CD4-positive, alpha-beta T cell treated with Interferon gamma for 1 hour (primary cell): ENCODE measurements at regions not wholly inside any gene's neighbourhood (a gene's known extent, or its start where the extent isn't known, plus 50 kb on each side); places are given as distances from the start of the nearest gene placed in this dataset.

Source experiments
- DNase-seq: peaks from one replicate; pipeline ENCODE4 v3.0.0-alpha.2; 2020

DNA sequence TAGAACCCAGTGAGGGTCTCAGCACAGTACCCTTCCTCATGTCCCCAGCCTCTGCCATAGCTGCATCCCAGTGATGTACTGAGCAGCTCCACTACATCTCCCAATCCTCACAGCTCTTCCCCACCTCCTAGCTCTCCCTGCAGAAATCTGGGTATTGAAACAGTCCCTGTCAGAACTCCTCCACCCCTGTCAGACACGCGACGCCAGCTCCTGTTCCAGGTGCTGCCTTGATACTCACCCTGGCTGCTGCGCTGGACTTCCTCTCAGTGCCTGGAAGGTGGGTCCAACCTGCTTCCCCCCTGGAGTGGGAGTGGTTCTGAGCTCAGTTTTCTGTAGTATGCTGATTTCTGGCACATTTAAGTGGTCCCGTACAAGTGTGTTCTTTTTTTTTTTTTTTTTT, 160.9 kb upstream of the SLCO3A1 start:
- no peak for DNase-seq

GRCh38 chr15:91694131-91694830, 159.2 kb upstream of the SLCO3A1 start:
- no peak for DNase-seq

- DNase-seq = no peak
Observed at GRCh38 chr15:91694831-91695210, 158.7 kb upstream of the SLCO3A1 start.

DNA sequence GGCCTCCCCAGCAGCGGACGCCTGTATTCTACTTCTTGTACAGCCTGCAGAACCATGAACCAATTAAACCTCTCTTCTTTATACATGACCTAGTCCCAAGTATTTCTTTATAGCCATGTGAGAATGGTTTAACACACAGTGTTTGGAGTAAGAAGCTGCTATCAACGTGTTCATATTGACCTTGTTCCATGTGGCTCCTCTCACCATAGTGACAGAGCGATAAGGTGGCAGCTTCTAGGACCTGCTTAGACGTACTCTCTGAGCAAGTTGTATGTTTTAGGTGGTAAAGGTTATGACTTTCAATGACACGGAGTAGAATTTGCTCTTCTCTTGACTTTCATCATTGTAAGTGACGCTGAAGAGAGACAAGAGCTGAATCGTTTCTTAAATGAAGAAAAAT, 157.7 kb upstream of the SLCO3A1 start:
- no peak for DNase-seq

DNA sequence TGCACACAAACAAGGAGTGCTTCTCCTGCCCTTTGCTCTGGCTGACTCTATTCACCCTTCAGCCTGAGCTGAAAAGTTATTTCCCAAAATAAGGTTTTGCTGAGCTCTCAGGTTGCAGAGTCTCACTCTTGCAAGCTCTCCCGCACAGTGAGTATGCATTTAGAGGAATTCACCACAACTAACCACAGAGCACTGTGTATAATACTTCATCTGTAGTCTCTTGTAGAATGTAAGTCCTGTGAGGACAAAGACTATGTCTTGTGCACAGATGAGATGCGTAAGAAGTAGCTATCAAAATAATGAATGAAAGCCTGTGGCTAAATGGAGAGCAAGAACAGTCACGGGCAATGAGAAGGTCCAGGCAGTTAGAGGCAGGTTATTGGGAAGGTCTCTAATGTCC, 156.5 kb upstream of the SLCO3A1 start:
- DNase-seq = no peak

DNA sequence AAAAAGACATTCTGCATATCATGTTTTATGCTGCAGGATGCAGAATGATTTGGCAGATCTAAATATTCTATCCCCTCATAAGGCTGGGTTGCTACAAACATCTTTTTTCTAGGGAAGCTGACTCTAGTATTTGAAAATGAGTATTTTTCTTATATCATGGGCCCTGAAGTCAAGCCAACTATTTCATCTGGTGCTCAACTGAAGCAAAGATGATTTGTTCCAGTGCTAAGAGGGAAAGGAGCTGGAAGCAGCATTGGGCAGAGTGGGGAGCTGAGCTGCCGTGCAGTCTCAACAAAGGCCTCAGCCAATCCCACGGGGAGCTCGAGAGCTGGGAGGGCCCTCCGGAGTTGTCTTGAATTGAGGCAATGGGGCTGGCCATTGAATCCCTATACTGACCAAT, 155.3 kb upstream of the SLCO3A1 start:
- no peak for DNase-seq

GRCh38 chr15:91699741-91700140, 153.8 kb upstream of the SLCO3A1 start:
- DNase-seq = no peak

GRCh38 chr15:91703274-91703673, 150.2 kb upstream of the SLCO3A1 start:
- no peak for DNase-seq

DNA sequence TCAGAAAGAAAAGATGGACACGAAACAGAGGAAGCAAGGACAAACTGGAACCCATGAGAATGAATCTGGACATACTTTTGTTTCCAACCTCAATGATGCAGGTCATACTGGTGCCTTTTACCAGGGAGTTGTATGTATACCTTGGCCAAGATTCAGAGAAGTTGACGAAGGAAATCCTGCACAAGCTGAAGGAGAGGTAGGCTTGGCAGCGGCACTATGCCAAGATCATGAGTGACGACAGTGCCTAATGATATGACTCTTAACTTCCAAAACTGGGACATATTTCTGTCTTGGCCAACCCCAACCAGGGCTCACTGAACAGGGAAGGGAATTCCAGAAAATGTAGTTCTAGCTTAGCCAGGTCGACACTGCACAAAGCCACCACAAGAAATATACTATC, 149.2 kb upstream of the SLCO3A1 start:
- DNase-seq = no peak

DNA sequence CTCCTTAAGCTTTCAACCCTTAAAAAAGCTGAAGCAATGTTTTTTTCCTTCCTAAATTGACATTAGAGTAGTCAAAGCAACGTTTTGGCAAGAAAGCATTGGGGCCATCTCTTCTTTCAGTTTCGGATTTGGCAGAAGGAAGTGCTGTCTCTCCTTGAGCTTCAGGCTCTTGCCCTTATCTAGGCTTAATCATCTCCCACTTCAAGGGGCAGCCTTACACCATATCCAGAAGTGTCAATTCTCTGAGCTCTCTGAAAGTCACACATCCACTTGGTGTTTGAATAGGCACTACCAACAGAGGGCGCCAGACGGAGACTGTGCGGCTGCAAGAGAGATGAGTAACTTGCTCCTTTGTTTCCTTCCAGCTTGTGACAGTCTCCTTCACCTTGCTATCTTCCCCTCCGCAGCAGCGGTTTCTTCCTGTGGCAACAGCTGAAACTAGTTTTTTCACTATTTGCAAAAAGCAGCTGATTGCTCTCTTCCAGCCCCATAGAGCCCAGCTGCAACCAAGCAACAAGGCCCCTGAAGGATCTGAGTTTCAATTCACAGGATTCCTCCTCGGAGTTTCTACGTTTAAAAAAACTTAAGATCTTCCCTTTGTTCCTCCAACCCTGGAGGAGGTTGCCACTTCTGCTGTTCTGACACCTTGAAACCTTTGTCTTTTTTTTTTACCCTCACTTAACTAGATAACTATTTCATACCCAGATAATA, 147.0 kb upstream of the SLCO3A1 start:
- peak; percentile 73 for DNase-seq

DNA sequence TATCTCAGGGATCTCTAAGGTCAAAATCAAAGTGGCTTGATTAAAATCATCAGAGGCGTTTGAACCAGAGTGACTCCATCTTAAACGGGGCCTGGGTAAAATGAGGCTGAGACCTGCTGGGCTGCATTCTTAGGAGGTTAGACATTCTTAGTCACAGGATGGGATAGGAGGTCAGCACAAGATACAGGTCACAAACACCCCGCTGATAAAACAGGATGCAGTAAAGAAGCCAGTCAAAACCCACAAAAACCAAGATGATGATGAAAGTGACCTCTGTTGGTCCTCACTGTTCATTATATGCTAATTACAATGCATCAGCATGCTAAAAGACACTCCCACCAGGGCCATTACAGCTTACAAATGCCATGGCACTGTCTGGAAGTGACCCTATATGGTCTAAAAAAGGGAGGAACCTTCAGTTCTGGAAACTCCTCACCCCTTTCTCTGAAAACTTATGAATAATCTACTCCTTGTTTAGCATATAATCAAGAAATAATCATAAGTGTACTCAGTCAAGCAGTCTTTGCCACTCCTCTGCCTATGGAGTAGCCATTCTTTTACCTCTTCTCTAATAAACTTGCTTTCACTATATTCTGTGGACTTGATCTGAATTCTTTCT, 143.3 kb upstream of the SLCO3A1 start:
- DNase-seq = no peak

GRCh38 chr15:91711384-91712033, 142.0 kb upstream of the SLCO3A1 start:
- no peak for DNase-seq

GRCh38 chr15:91712286-91712685, 141.2 kb upstream of the SLCO3A1 start:
- no peak for DNase-seq

DNA sequence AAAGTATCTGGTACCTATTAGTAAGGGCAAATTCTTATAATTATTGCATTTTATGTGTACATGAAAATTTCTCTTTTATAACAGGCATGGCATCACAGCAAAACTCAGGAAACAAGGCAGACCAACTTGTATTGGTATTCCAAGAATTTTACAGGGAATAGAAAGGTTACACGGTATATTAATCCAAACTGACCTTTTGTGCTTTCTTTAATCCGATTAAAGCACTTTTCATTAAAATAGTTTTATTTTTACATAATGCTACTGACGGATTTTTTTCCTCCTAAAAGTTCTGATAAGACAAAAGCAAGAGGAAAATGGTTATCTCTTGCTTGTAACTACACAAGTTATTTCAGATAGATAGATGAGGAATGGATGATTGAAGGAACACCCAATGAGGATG, 137.0 kb upstream of the SLCO3A1 start:
- DNase-seq = no peak

GRCh38 chr15:91717811-91718210, 135.7 kb upstream of the SLCO3A1 start:
- DNase-seq = no peak

DNA sequence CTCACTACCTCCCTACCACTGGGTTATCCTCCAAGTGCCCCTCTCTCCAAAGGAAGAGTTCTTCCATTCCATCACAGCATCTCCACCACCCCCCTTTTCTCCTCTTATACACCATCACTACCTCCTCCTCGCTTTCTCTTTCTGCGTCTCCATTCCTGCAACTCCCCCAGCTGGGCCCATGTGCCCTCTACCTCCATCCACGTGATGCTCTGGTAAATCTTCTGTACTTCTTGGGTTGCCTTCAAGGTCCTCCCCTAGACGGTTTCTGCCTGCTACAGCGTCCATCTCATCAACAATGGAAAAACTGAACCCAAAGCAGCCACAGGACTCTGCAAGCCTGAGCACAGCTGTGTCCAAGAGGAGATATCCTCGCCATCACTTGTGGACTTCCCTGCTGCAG, 129.5 kb upstream of the SLCO3A1 start:
- DNase-seq = no peak

DNA sequence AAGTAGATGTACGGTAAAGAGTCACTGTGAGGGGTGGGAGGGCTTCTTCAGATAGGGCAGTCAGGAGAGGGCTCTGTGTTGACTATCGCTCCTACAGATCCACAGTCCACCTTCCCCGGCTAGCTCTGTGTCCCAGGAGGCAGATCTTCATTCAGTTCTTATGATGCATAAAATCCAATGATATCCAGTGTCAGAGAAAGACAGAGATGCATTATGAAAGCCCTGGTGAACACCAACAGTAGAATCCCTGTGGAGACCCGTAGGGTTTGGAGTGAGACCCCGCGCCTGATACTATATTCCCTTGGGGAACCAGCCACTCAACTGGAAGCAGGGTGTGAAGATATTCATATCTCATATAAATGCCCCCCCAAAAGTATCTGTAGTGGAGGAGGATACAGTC, 119.8 kb upstream of the SLCO3A1 start:
- no peak for DNase-seq

DNA sequence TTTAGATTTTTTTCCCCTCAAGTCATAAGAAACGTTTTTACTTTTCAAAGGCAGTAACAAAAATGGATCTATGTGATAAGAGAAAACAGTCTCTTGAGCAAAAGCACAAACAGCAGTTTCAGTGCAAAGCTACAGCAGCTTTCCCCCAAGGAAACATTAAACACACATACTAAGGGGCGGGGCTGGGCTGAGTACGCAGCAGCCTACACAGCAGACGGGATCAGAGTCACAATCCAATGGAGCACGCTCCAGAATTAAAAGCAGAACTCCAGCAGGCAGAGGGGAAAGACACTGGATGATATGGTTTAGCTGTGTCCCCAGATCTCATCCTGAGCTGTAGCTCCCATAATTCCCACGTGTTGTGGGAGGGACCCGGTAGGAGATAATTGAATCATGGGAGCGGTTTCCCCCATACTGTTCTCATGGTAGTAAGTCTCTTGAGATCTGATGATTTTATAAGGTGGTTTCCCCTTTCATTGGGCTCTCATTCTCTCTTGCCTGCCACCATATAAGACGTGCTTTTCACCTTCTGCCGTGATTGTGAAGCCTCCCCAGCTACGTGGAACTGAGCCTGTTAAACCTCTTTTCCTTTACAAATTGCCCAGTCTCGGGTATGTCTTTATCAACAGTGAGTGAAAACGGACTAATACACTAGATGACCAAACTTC, 116.2 kb upstream of the SLCO3A1 start:
- DNase-seq = no peak

GRCh38 chr15:91741986-91742385, 111.5 kb upstream of the SLCO3A1 start:
- DNase-seq = no peak

DNA sequence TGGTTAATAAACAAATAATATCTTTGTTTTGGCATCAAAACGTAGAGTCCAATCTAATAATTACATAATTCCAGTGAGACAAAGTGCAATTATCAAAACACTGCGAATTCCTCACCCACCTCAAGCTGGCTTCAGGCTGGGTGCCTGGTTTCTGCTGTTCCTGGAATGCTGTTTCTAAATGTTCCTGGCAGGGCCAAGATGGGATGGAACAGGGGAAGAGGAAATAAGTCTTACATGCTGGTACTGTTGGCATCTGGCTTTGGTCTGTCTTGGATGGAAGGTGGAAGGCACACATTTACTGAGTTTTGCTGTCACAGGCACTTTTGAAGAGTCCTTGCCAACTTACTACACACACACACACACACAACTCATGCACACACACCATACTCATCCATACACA, 101.9 kb upstream of the SLCO3A1 start:
- no peak for DNase-seq

- DNase-seq = no peak
Observed at GRCh38 chr15:91752081-91752785, 101.3 kb upstream of the SLCO3A1 start.

DNA sequence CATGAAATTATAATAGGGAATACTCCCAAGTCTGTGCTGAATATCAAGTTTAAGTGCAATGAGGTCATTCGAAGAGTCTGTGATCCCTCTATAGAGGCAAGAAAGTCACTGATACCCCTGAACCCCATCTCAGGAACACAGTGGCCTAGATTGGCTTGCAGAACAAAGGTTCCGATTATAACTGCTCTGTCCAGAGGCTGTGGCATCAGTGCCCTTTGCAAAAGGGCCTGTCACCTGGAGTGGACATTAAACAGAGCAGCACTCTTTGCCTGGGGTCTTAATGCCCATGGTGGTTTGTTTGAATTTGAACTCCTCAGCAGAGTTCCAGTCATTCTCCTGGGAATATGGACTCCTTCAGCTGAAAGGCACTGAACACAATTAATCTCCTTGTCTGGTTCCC, 93.9 kb upstream of the SLCO3A1 start:
- no peak for DNase-seq

DNA sequence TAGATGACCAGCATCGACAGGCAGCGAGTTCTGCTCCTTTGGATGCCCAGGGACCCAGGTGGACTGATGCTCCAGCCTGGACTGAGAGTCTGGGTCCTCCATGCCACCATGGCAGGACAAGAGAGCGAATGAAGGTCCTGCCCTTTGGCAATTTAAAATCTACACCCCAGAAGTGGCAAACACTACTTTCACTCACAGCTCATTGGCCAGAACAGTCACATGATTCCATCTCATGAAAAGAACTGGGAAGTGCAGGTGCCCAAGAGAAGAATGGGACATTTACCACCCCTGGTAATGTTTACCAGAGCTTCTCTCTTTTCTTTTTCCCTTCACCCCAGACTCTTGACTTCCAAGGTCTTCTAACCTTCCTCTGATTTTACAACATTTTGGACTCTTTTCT, 87.8 kb upstream of the SLCO3A1 start:
- no peak for DNase-seq
